Omental fat pad (tissue), 3 donors: ENCODE measurements at regions not wholly inside any gene's neighbourhood (a gene's known extent, or its start where the extent isn't known, plus 50 kb on each side); places are given as distances from the start of the nearest gene placed in this dataset.
"Not testable (repeated sequence)": the region's sequence is repeated elsewhere in the genome, so short reads cannot be mapped to it uniquely, and the experiment has no call there.

ENCODE experiments used
- ATAC-seq: fragments of 150-250 bp; one replicate; pipeline ENCODE4 v1.9.1; 2016; ENCODE audit warnings: mild to moderate bottlenecking, moderate library complexity; ENCODE audit not compliant: low FRiP score
- DNase-seq: peaks from one replicate; pipeline ENCODE4 v3.0.0-alpha.2; 2019; ENCODE audit warnings: low spot score
- TF ChIP-seq, protein P1 (sequence below), 3 donors: fragments of 450-650 bp; IDR thresholded peaks; one replicate each; pipeline ENCODE4 v1.5.1; 2016 to 2017; ENCODE audit warnings: antibody characterized with exemption in 3 of 3, mild to moderate bottlenecking in 3 of 3, moderate library complexity in 2 of 3

DNA sequence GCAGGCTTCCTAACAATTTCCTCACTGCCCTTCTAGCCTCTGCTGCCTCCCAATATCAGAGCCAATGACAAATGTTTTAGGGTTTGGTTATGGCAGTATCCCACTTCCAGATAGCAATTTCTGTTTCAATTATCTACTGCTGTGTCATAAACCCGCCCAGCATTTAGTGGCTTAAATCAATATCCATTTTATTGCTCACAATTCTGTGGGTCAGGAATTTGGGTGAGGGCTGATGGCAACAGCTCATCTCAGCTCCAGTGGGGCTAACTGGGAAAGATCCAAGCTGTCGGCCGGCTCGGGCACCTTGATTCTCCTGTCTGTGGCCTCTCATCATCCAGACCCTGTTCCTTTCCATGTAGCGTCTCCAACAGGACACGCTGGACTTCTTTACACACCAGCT lies 85.3 kb upstream of the GOLGA8J start:
- no peak for ATAC-seq

DNA sequence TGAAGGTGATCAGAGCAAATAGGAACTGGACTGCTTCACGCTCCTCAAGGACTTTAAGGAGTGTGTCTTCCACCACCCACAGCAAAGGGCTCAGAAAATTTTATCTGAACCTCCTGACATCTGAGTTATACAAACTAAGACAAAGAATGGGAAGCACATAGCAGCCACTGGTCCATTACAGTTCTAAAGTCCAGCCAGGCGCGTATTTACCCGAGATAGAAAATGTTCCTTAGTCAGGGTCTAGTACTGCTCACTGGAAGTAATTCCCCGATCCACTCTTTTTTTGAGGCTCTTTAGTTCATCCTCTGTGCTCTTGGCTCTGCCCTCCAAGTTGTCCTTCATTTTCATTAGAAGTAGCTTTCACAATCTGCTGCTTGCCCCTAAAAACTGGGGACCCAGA lies 88.5 kb upstream of the GOLGA8J start:
- DNase-seq (no peak), ATAC-seq (no peak)
- TF ChIP-seq, protein P1, sequence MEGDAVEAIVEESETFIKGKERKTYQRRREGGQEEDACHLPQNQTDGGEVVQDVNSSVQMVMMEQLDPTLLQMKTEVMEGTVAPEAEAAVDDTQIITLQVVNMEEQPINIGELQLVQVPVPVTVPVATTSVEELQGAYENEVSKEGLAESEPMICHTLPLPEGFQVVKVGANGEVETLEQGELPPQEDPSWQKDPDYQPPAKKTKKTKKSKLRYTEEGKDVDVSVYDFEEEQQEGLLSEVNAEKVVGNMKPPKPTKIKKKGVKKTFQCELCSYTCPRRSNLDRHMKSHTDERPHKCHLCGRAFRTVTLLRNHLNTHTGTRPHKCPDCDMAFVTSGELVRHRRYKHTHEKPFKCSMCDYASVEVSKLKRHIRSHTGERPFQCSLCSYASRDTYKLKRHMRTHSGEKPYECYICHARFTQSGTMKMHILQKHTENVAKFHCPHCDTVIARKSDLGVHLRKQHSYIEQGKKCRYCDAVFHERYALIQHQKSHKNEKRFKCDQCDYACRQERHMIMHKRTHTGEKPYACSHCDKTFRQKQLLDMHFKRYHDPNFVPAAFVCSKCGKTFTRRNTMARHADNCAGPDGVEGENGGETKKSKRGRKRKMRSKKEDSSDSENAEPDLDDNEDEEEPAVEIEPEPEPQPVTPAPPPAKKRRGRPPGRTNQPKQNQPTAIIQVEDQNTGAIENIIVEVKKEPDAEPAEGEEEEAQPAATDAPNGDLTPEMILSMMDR (IDR thresholded peaks at IDR 0.05), result no peak

More for the DNA sequence above, 85.3 kb upstream of the GOLGA8J start:
- TF ChIP-seq, protein P1 (IDR thresholded peaks at IDR 0.05), result no peak
- DNase-seq, result no peak

DNA sequence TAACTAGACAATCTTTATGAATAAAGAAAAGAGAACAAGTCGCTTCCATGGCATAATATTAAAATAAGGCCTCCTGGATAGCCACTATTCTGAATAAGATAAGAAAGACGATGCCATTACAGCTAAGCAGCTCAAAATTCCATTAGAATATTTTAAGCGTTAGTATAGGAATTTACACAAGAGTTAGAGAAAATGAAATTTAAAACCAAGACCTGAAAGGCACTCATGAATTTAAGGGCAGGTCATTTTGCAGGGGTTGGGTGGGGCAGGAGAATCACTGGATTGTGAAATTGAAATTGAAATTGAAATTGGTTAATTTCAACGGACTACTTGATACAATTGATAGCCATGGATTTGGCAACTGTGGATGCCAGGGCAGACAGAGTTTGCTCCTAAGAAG lies 91.8 kb upstream of the GOLGA8J start:
- TF ChIP-seq, protein P1 (IDR thresholded peaks at IDR 0.05), result no peak
- ATAC-seq (no peak), DNase-seq (no peak)

DNA sequence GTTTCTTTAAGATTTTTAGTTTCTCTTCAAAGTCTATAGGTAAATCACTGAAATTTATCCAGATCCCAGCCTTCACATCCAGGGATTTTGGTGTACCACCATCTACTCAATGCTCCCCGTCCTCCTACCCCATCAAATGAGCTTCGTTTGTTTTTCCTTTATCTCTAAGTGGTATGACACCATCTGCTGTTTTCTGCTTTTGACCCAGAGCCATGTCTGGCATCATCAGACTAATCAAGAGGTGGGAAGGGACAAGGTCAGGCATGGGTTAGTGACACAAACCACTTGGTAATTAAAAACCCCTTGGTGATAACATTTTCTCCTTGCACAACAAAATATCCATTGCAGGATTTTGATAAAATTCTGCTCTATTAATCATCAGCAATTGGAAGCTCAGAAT lies 92.7 kb upstream of the GOLGA8J start:
- DNase-seq (no peak), ATAC-seq (no peak)
- TF ChIP-seq, protein P1 (IDR thresholded peaks at IDR 0.05), result no peak

DNA sequence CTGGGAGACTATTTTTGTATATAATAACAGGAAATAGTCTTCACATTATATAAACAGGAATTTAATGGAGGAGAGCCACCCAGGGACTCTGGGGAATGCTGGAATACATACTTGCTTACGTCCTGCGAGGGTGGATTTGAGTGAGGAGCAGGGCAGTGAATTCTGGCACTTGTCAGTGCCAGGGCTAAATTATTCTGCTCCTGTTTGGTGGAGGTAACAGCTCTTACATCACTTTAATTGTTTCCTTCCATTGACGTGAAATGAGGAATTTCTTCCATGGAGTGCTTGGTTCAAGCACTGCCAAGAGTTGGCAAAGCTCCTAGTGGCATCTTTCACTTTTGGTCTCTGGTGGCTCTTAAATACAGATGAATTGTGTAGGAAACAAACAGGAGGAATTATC lies 94.1 kb upstream of the GOLGA8J start:
- TF ChIP-seq, protein P1 (IDR thresholded peaks at IDR 0.05), result no peak
- ATAC-seq (no peak), DNase-seq (no peak)

DNA sequence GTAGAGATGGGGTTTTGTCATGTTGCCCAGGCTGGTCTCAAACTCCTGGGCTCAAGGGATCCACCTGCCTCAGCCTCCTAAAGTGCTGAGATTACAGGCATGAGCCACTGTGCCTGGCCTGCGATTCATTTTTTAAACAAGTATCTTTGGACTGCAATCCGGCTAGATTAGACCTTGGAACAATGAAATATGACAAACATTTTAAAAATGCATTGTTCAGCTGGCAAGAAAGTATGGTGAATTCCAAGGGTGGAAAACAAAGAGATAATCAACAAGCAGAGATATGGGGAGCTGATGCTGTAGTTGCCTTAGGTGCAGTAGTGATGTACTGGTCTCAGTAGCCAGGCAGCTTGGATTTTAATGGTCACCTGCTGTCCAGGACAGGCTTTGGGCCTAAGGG lies 95.8 kb upstream of the GOLGA8J start:
- ATAC-seq (no peak), DNase-seq (no peak)
- TF ChIP-seq, protein P1 (IDR thresholded peaks at IDR 0.05), result no peak

DNA sequence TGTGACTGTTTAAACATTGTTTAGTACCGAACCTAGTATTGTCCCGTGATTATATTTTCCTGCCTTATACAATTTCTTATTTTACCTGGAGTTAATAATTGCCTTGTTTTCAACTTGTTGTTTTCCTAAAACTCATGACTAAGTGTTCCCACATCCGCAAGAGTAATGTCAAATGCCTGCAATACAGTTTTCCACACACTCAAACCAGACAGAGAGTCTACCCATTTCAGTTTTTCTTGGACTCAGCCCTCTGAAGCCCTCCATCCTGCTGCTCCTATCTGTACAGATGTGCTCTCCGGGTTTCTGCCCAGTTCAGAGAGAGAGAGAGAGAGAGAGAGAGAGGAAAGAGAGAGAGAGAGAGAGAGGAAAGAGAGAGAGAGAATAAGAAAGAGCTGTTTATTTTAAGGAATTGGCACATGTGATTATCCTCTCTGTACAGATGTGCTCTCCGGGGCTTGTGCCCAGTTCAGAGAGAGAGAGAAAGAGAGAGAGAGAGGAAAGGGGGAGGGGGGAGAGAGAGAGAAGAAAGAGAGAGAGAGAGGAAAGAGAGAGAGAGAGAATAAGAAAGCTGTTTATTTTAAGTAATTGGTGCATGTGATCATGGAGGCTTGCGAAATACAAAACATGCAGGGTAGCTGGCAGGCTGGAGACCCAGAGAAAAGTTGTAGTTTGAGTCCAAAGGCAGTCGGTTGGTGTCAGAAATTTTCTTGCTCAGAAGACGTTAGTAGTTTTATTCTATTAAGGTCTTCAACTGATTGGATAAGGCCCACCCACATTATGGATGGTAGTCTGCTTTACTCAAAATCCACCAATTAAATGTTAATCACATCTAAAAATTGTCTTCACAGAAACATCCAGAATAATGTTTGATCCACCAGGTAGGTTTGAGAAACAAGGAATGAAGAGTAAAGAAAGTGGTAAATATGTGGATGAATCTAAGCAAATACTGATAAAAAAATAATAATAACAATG lies 104.1 kb upstream of the GOLGA8J start:
- DNase-seq, result no peak
- no peak for ATAC-seq
- TF ChIP-seq, protein P1 (IDR thresholded peaks at IDR 0.05), result no peak

DNA sequence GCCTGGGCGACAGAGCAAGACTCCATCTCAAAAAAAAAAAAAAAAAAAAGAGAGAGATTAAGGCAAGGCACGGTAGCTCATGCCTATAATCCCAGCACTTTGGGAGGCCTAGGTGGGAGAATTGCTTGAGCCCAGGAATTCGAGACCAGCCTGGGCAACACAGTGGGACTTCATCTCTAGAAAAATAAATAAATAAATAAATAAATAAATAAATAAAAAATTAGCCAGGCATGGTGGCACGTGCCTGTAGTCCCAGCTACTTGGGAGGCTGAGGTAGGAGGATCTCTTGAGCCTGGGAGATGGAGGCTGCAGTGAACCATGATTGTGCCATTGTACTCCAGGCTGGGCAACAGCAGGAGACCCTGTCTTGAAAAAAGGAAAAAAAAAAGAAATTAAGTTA lies 108.7 kb upstream of the GOLGA8J start:
- not testable (repeated sequence) for ATAC-seq, DNase-seq
